ENCODE measurements at regions not wholly inside any gene's neighbourhood (a gene's known extent, or its start where the extent isn't known, plus 50 kb on each side); places are given as distances from the start of the nearest gene placed in this dataset.

DNA sequence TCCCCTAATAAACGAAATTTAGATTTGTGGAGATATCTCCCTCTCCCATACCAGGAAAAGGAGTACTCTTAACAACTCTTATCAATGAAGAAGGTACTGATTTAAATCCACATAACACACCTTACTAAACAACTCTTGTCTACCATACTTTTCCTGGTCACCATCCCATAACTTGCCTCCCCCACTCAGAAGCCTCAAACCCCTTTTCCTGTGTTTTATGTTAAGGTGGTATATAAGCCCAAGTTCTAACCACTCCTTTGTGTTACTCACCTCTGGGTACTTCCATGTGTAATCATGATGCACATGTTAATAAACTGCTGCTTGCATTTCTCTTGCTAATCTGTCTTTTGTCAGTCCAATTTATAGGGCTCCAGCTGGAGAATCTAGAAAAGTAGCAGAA, 330.7 kb downstream of the CD83 start:
- no peaks in the 10 kb centered on the region for H3K27me3 ChIP-seq (ENCODE audit: control insufficient read depth, insufficient read depth, low read length)
- H3K4me3 ChIP-seq (ENCODE audit: low read depth, low read length), result no peak overlapping the region
- TF ChIP-seq, protein P1, sequence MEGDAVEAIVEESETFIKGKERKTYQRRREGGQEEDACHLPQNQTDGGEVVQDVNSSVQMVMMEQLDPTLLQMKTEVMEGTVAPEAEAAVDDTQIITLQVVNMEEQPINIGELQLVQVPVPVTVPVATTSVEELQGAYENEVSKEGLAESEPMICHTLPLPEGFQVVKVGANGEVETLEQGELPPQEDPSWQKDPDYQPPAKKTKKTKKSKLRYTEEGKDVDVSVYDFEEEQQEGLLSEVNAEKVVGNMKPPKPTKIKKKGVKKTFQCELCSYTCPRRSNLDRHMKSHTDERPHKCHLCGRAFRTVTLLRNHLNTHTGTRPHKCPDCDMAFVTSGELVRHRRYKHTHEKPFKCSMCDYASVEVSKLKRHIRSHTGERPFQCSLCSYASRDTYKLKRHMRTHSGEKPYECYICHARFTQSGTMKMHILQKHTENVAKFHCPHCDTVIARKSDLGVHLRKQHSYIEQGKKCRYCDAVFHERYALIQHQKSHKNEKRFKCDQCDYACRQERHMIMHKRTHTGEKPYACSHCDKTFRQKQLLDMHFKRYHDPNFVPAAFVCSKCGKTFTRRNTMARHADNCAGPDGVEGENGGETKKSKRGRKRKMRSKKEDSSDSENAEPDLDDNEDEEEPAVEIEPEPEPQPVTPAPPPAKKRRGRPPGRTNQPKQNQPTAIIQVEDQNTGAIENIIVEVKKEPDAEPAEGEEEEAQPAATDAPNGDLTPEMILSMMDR (IDR thresholded peaks at IDR 0.05; ENCODE audit: insufficient read depth, low read length, poor library complexity, severe bottlenecking), result no peak
- H3K36me3 ChIP-seq (ENCODE audit: control insufficient read depth, insufficient read depth, low read length), result no peaks in the 10 kb centered on the region
- no peak for DNase-seq (ENCODE audit: low read depth)

DNA sequence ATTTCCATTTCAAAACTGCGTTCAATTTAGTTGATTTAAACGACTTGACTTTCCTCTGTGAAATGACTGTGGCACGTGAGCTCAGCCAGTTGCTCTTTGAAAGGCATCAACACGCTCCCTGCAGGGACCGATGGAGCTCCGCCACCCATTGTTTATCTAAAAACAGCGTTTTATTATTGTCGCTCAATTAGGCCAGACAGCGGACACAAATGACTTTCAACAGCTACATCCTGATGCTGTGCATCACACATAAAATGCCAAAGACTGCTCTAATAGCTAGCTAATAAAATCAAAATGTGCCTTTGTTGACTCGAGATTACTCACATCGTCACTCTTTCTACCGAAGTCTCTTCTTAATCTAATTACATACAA, 332.5 kb downstream of the CD83 start:
- DNase-seq (ENCODE audit: low read depth), result no peak
- Histone ChIP-seq H3K4me3 (ENCODE audit: low read depth, low read length) (no peak overlapping the region), H3K36me3 (ENCODE audit: control insufficient read depth, insufficient read depth, low read length) (no peaks in the 10 kb centered on the region), H3K27me3 (ENCODE audit: control insufficient read depth, insufficient read depth, low read length) (no peaks in the 10 kb centered on the region)
- TF ChIP-seq, protein P1 (IDR thresholded peaks at IDR 0.05; ENCODE audit: insufficient read depth, low read length, poor library complexity, severe bottlenecking), result no peak

DNA sequence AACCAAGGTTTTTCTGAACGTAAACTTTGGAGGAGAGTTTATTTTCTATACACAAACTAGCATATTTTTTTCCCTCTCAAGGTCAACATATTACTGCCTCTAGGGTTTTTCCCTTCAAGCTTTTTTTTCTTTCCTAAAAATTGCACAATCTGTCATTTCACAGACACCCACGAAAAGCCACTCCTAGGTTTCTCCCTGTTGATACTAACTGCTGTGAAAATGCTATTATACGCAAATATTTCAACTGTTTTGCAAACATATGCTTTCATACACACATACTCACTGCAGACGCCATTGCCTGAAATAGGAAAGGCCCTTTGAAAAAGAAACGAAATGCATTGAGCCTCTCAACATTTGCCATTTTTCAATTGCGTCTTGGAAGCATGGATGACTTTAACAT, 333.0 kb downstream of the CD83 start:
- DNase-seq (ENCODE audit: low read depth), result no peak
- H3K27me3 ChIP-seq (ENCODE audit: control insufficient read depth, insufficient read depth, low read length), result no peaks in the 10 kb centered on the region
- TF ChIP-seq, protein P1 (IDR thresholded peaks at IDR 0.05; ENCODE audit: insufficient read depth, low read length, poor library complexity, severe bottlenecking), result no peak
- no peaks in the 10 kb centered on the region for H3K36me3 ChIP-seq (ENCODE audit: control insufficient read depth, insufficient read depth, low read length)
- no peak overlapping the region for H3K4me3 ChIP-seq (ENCODE audit: low read depth, low read length)

DNA sequence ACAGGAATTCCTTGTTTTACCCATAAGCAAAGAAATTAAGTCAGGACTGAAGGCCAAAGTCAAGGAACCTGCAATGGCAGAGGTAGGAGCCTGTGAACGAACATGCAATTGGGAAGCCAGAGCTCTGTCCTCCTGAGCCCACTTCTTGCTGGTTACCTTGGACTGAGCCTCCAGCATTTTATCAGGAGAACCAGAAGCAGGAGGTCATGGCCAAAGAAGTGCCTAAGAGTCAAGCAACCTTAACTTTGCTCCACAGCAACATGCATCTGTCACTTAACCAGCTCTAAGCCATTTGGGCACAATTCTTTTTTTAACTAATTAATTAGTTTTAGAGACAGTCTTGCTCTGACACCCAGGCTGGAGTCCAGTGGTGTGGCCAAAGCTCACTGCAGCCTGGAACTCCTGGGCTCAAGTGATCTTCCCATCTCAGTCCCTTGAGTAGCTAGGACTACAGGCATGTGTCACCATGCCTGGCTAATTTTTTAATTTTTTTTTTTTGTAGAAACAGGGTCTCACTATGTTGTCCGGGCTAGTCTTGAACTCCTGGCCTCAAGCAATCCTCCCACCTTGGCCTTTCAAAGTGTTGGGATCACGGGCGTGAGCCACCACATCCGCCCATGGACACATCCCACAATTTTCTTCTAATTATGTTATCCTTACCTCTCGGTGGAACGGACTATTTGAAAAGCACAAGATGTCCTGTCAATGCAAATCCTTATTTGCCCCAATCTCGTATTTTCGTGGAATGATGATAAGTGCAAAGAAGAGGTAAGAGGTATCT, 334.2 kb downstream of the CD83 start:
- Histone ChIP-seq H3K36me3 (ENCODE audit: control insufficient read depth, insufficient read depth, low read length) (no peaks in the 10 kb centered on the region), H3K27me3 (ENCODE audit: control insufficient read depth, insufficient read depth, low read length) (no peaks in the 10 kb centered on the region), H3K4me3 (ENCODE audit: low read depth, low read length) (no peak overlapping the region)
- TF ChIP-seq, protein P1 (IDR thresholded peaks at IDR 0.05; ENCODE audit: insufficient read depth, low read length, poor library complexity, severe bottlenecking), result no peak
- no peak for DNase-seq (ENCODE audit: low read depth)

DNA sequence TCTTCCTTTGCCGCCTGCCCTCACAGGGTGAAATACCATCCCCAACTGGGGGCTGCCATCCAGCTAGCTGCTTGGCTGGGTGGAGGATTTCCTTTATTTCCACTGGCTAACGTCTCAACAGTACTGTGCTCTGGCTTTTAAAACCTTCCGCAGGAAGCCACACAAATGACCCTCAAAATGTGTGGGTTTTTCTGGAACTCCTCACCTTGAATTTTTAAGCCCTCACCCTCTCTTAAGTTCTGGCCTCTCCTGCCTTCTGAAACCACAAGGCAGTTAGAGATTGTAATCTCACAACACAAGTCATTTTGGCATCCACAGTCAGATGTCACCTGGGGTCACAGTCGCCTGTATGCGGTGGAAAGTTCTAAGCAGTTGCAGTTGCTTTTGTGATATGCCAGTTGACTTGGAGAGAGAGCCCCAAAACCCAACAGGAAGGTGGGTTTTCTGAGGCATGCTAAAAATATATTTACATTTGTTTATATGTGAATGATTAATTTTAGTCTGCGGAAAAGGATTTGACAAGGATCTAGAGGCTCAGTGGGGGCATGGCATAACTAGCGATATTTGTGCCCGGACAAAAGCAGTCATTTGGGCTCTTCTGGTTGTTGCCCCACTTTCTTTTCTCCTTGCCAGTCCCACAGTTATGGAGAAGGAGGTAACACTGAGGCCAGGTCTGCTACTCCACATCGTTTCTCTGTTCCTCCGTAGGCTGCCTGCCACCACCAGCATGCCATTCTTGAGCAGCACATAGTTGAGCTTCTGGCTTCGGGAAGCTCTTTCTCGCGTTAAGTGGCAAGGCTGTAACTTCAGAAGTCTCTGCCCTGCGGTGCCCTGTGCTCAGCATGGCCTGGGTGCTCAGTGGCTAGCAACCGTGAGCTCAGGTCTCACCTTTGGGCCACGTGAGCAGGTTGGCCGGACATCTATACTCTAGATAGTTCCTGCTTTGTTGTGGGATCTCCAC, 335.3 kb downstream of the CD83 start:
- TF ChIP-seq, protein P1 (IDR thresholded peaks at IDR 0.05; ENCODE audit: insufficient read depth, low read length, poor library complexity, severe bottlenecking), result no peak

More for the DNA sequence above, 335.3 kb downstream of the CD83 start:
- Histone ChIP-seq H3K27me3 (ENCODE audit: control insufficient read depth, insufficient read depth, low read length) (no peaks in the 10 kb centered on the region), H3K36me3 (ENCODE audit: control insufficient read depth, insufficient read depth, low read length) (no peaks in the 10 kb centered on the region), H3K4me3 (ENCODE audit: low read depth, low read length) (no peak overlapping the region)
- DNase-seq (ENCODE audit: low read depth), result no peak
